ENCODE measurements at regions not wholly inside any gene's neighbourhood (a gene's known extent, or its start where the extent isn't known, plus 50 kb on each side); places are given as distances from the start of the nearest gene placed in this dataset.
"Not testable (repeated sequence)": the region's sequence is repeated elsewhere in the genome, so short reads cannot be mapped to it uniquely, and the experiment has no call there.

GRCh38 chr2:48197618-48198017 is 116.9 kb upstream of the FOXN2 start:
- TF ChIP-seq, protein P1, sequence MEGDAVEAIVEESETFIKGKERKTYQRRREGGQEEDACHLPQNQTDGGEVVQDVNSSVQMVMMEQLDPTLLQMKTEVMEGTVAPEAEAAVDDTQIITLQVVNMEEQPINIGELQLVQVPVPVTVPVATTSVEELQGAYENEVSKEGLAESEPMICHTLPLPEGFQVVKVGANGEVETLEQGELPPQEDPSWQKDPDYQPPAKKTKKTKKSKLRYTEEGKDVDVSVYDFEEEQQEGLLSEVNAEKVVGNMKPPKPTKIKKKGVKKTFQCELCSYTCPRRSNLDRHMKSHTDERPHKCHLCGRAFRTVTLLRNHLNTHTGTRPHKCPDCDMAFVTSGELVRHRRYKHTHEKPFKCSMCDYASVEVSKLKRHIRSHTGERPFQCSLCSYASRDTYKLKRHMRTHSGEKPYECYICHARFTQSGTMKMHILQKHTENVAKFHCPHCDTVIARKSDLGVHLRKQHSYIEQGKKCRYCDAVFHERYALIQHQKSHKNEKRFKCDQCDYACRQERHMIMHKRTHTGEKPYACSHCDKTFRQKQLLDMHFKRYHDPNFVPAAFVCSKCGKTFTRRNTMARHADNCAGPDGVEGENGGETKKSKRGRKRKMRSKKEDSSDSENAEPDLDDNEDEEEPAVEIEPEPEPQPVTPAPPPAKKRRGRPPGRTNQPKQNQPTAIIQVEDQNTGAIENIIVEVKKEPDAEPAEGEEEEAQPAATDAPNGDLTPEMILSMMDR (IDR thresholded peaks at IDR 0.05): no peak
- Histone ChIP-seq H3K9me3 (no peaks in the 10 kb centered on the region), H3K27ac (no peak overlapping the region), H3K27me3 (replicated peaks; ENCODE audit: insufficient read depth) (no peaks in the 10 kb centered on the region), H3K4me1 (replicated peaks) (no peaks in the 10 kb centered on the region), H3K36me3 (no peaks in the 10 kb centered on the region), H3K4me3 (no peak overlapping the region)
- no peak for DNase-seq (ENCODE audit: low spot score)
- intact Hi-C loops (cut with DNase I): no loop called here
- 89% methylated on average over 1 of the region's 1 CpG for WGBS

- no peaks in the 10 kb centered on the region for H3K36me3 ChIP-seq
- no peak overlapping the region for H3K27ac ChIP-seq
- H3K4me3 ChIP-seq: no peak overlapping the region
- H3K4me1 ChIP-seq (replicated peaks): no peaks in the 10 kb centered on the region
- TF ChIP-seq, protein P1 (IDR thresholded peaks at IDR 0.05): no peak
- TF ChIP-seq POLR2AphosphoS5 (IDR thresholded peaks at IDR 0.05): no peak
- no peak for TF ChIP-seq POLR2A (IDR thresholded peaks at IDR 0.05)
- 89% methylated on average over 1 of the region's 1 CpG for WGBS
- H3K27me3 ChIP-seq (replicated peaks; ENCODE audit: insufficient read depth): no peaks in the 10 kb centered on the region
- DNase-seq (ENCODE audit: low spot score): no peak
- intact Hi-C loops (cut with DNase I): no loop called here
- no peaks in the 10 kb centered on the region for H3K9me3 ChIP-seq
These were observed 116.1 kb upstream of the FOXN2 start for GRCh38 chr2:48198371-48198770.

DNA sequence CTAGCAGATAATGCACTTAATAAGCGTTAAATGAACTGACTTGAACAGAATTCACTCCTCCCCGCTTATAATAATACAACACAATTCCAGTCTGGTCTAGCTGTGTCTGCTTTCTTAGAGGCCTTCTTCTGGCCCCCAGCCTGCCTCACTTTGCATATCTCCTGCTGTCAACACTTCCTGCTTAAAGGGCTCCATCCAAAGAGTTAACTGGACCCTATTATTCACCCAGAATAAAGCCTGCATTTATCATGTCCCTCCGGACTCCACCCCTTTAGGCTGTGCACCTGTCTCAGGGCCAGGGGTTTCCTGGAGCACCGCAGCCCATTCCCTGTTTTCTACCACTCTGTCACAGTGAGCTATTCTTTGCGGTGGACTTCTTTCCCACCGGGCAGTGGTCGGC is 115.4 kb upstream of the FOXN2 start:
- intact Hi-C loops (cut with DNase I): no loop called here
- no peak overlapping the region for H3K27ac ChIP-seq
- WGBS: 85% methylated on average over 7 of the region's 7 CpGs
- no peaks in the 10 kb centered on the region for H3K36me3 ChIP-seq
- H3K9me3 ChIP-seq: no peaks in the 10 kb centered on the region
- H3K4me3 ChIP-seq: no peak overlapping the region
- no peak for DNase-seq (ENCODE audit: low spot score)
- H3K4me1 ChIP-seq (replicated peaks): no peaks in the 10 kb centered on the region
- no peaks in the 10 kb centered on the region for H3K27me3 ChIP-seq (replicated peaks; ENCODE audit: insufficient read depth)
- TF ChIP-seq, protein P1 (IDR thresholded peaks at IDR 0.05): no peak
- no peak for TF ChIP-seq POLR2AphosphoS5 (IDR thresholded peaks at IDR 0.05)
- TF ChIP-seq POLR2A (IDR thresholded peaks at IDR 0.05): no peak

DNA sequence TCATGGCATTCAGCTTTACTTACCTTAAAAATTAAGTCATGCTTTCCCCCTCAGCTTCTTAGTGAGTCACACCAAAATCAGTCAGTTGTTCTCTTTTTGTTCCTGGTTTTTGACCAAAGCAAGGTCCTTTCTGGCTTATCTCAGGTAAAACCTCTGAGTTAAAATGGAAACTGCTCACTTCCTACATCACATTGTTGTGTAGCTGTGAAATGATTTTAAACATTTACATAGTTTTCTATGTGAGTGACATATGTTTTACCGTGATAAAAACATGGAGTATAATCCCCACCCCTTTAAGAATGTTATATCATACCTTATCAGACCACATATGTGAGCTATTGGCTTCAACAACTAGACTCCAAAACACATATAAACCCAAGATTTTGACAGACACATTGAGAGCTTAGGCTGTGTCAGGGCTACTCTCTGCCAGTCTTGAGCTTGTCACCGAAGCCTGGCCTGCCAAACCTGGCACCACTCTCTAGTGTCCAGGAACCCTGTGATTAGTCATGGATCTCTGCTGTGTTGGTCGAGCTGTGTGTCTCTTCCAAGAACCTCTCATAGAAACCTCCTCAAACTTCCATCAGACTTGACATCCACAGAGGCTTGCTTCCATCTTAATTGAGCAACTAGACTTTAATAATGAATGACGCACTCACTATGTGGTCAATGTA is 113.7 kb upstream of the FOXN2 start:
- no peaks in the 10 kb centered on the region for H3K36me3 ChIP-seq
- no peaks in the 10 kb centered on the region for H3K9me3 ChIP-seq
- WGBS: 87% methylated on average over 4 of the region's 4 CpGs
- intact Hi-C loops (cut with DNase I): no loop called here
- no peak overlapping the region for H3K4me3 ChIP-seq
- H3K4me1 ChIP-seq (replicated peaks): no peaks in the 10 kb centered on the region
- H3K27ac ChIP-seq: no peak overlapping the region
- TF ChIP-seq, protein P1 (IDR thresholded peaks at IDR 0.05): no peak
- TF ChIP-seq POLR2A (IDR thresholded peaks at IDR 0.05) (no peak), POLR2AphosphoS5 (IDR thresholded peaks at IDR 0.05) (no peak)
- no peaks in the 10 kb centered on the region for H3K27me3 ChIP-seq (replicated peaks; ENCODE audit: insufficient read depth)
- no peak for DNase-seq (ENCODE audit: low spot score)

DNA sequence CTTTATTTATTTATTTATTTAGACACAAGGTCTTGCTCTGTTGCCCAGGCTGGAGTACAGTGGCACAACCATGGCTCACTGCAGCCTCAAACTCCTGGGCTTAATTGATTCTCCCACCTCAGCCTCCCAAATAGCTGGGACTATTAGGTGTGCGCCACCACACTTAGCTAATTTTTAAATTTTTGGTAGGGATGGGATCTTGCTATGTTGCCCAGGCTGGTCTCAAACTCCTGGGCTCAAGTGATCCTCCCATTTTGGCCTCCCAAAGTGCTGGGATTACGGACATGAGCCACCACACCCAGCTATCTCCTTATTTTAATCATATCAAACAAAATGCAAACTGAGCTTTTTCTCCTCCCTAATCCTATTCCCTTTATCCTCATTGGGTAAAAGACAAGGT is 113.0 kb upstream of the FOXN2 start:
- H3K4me3 ChIP-seq; H3K27me3 ChIP-seq (replicated peaks; ENCODE audit: insufficient read depth); intact Hi-C loops (cut with DNase I); H3K4me1 ChIP-seq (replicated peaks); H3K36me3 ChIP-seq; H3K9me3 ChIP-seq; H3K27ac ChIP-seq; DNase-seq (ENCODE audit: low spot score): not testable (repeated sequence)
- 98% methylated on average over 2 of the region's 2 CpGs for WGBS

Data from prostate gland (tissue), 2 donors.